ENCODE measurements at regions not wholly inside any gene's neighbourhood (a gene's known extent, or its start where the extent isn't known, plus 50 kb on each side); places are given as distances from the start of the nearest gene placed in this dataset.
"Not testable (repeated sequence)": the region's sequence is repeated elsewhere in the genome, so short reads cannot be mapped to it uniquely, and the experiment has no call there.

DNA sequence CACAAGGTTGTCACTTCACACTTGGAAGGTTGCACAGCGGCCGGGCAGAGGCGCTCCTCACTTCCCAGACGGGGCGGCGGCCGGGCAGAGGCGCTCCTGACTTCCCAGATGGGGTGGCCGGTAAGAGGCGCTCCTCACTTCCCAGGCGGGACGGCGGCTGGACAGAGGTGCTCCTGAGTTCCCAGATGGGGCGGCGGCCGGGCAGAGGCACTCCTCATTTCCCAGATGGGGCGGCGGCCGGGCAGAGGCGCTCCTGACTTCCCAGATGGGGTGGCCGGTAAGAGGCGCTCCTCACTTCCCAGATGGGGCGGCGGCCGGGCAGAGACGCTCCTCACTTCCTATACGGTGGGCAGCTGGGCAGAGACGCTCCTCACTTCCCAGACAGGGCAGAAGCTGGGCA, 199.4 kb upstream of the PODXL start:
- POLR2A ChIA-PET = interaction anchor here (0.6 kb wide), 1 partner anchor 1211 kb away, joined by 3 read pairs; no protein-coding TSS in a partner anchor
- CTCF ChIA-PET = not testable (repeated sequence)

DNA sequence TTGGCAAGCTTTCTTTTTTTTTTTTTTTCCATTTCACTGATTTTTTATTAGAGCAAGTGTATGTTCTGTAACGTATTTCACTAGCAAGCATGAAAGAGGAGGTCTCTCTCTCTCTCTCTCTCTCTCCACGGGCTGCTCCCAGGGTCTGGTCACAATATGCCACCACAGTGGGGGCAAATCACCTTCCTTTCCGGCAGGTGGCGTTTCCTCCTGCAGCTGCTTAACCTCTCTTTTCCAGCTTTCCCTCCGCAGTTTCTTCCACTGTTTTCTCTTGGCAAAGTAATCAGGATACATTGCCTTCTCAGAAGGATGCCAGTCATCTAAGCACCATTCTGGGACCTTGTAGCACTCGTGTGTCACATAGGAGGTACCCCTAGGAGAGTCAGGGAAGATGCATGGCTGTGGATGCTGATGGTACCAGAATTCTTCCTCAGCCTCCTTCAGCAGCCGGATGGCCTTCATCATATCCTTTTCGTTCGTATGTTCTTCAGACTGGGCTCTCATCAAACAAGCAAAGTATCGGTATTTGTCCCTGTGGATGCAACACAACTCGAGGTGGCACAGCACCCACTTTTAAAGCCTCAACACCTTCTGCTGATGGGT, 197.3 kb upstream of the PODXL start:
- ChIA-PET POLR2A (no interaction called here), CTCF (no interaction called here)

DNA sequence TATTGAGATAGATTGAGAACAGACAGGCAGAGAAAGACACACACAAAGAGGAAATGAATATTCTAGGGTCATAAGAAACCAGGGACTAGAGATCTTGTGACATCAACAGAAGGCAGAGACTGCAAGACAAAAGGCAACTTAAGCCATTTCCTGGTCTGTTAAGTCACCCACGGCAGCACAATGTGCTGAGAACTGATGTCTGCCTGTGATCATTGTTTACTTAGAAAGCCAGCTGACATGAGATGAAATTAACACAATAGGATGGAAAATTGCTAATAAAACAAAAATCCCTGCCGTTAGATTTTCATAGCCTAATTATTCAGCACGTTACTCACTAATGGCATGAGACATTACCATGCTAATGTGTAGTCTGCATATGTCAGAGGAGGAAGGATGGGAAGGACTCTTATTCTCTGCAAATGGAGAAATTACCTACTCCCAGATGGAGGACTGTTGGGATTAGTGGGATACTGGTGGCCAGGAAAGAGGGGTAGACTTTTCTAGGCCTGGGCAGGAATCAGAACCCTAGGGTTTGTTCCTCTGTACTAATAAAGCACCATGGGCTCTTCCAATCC, 191.3 kb upstream of the PODXL start:
- ChIA-PET CTCF (no interaction called here), POLR2A (no interaction called here)

DNA sequence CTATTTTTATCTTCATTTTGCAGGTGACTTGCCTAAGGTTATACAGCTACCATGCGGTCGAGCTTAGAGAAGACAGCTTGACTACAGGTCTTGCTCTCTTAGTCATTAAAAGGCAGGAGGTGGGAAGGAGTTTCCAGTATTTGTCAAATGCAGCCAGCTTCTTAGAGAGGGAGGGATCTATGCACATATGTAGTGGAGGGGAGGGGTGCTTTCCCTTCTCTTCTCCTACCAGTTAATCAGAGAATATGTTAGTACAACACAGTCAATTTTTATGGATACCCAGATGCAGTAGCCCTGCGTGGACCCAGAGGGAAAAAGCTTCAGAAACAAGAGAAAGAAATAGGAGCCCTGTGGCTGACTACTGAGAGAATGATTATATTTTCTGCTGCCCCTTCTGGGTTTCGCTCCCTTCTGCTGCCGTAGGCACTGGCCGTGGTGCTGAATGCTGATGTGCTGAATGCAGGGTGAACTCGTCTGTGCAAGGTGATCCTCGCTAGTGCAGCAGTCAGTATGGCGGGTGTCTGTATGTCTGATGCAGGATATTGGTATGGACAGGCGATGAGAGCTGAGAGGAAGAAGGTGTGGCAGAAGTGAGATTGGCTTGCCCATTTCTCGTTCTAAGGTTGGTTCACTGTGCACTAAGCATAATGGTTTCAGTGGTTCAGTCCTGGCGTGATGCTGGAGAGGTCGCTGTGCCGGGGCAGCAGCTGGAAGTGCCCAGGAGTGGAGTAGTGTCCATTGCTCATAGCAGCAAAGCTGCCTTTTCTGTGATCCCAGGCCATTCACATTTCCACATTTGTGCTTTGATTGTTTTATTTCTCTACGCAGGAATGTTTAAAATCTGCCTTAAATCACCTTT, 189.2 kb upstream of the PODXL start:
- ChIA-PET CTCF (interaction anchor here (1.1 kb wide), 1 partner anchor 22 kb away, joined by 4 read pairs; no protein-coding TSS in a partner anchor), POLR2A (no interaction called here)

DNA sequence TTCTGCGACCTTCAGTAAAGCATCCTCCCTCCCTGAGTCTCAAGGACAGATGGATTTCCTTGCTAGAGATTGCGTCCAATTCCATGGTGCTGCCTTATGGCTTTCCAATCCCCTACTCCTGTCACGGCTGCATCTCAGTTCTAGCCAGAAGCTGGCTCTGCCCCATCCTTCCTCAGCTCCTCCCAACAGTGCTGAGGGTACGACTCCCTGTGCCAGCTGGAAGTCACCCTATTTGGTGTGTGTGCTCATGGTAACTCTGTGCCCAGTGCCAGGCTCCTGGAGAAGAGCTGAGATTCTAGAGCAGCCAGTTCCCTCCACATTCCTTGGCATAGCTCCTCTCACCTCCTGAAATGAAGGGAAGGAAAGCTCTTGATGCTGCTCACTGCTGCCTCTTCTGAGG, 185.0 kb upstream of the PODXL start:
- ChIA-PET CTCF (no interaction called here), POLR2A (no interaction called here)

DNA sequence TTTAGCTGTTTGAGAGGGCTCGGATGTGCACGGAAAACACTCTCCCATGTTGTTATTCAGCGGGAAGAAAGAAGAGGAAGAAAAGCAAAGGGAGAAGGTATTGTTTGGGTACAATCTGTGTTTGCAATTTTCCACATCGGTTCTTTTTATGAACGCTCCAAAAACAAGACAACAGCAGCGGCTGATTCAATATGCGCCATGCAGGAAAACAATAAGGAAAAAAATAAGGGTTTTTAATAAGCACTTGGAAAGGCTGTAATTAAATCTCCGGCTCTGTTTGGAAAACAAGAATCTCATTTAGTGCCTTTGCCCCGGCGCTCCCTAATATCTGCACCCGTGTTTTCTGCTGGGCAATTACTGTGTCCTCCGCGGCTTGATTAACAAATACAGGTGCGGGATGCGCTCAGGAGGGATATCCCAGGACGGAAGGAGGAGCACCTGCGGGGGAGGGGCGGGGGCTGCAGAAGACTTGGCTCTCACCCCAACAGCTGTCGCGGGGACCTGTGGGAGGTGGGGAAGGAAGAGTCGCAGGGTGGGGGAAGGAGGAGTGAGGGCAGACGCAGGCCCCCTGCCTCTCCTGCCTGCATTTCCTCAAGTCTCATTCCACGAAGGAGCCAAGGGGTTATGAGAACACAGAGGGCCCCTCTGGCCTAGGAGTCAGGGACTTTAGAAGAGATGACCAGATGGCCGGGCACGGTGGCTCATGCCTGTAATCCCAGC, 181.5 kb upstream of the PODXL start:
- CTCF ChIA-PET = no interaction called here
- POLR2A ChIA-PET = no interaction called here

DNA sequence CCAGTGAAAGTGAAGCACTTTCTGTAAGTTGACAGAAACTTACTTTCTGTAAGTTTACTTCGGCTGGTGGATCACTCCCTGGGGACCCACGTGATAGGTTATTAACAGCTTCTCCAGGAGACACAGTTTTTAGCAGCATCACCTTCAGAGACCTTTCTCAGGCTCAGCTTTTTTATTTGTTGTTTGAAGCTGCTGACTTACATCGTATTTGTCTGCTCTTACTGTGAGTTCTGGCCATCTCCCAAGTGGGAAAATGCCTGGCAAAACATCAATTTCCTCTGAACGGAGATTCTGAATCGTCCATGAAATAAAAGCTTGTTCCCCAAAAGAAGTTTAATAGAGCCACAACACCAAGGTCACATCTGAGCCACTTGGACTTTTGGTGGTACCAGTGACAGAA, 178.7 kb upstream of the PODXL start:
- CTCF ChIA-PET = no interaction called here
- POLR2A ChIA-PET = no interaction called here

DNA sequence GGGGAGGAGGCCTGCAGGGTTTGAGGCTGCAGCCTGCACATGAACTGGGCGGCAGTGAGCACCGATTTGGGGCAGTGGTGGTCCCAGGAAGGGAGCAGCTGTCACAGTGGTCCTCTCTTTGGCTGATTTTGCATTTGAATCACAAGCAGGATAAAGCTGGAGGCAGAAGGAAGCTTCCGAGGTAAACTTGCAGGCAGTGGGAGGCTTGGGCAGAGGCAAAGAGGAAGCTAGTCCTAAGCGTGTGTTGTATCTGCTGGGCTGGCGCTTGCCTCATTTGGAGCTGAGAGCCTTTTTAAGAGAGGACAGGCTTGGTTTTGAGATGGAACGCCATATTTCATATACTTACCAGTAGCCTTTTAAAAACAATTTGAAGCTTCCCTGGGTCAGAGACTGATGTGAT, 177.2 kb upstream of the PODXL start:
- CTCF ChIA-PET = no interaction called here
- POLR2A ChIA-PET = no interaction called here

DNA sequence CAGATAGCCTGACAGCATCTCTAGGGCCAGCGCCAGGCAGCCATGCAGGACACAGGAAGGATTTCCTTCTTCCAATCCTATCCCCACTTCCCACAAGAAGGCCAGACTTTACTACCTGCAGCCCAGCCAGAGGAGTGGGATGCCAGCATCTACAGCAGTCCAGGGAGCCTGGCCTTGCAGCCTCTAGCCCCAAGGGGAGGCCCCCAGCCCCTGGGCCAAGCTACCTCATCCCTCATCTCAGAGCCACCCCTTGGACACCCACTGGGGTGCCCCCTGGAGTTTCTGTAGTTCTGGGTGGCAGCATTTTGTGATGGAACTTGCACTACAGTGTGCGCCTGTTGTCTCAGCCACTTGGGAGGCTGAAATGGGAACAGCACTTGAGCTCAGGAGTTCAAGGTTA, 170.8 kb upstream of the PODXL start:
- POLR2A ChIA-PET = interaction anchor here (0.6 kb wide), 1 partner anchor 12 kb away, joined by 3 read pairs; no protein-coding TSS in a partner anchor

DNA sequence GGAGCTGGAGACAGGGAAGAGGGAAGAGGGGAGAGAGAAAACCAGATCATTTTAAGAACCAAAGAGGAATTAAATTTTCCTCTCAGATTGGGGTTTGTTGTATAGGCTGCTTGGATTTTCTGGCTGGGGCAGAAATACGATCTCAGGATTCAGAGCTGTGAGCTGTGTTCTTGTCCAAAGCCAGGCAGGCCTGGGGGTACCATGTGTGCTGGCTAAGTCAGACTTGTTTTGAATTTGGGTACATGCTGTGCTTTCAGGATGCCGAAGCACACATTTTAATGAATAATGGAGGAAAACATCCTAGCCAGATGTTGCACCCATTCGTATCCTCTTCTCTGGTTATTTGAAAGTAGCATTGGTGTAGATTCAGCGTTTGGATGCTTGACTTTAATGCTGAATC, 170.3 kb upstream of the PODXL start:
- POLR2A ChIA-PET = interaction anchor here (0.6 kb wide), 1 partner anchor 12 kb away, joined by 3 read pairs; no protein-coding TSS in a partner anchor
- CTCF ChIA-PET = no interaction called here

More for the DNA sequence above, 170.8 kb upstream of the PODXL start:
- CTCF ChIA-PET = no interaction called here

DNA sequence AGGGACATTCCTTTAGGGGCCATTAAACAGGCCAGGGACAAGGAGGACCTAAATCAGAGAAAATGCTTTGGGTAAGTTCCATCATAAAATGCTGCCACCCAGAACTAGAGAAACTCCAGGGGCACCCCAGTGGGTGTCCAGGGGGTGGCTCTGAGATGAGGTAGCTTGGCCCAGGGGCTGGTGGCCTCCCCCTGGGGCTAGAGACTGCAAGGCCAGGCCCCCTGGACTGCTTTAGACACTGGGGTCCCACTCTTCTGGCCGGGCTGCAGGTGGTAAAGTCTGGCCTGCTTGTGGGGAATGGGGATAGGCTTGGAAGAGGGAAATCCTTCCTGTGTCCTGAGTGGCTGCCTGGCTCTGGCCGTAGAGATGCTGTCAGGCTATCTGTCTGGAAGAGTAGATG, 169.6 kb upstream of the PODXL start:
- CTCF ChIA-PET = no interaction called here
- POLR2A ChIA-PET = no interaction called here

DNA sequence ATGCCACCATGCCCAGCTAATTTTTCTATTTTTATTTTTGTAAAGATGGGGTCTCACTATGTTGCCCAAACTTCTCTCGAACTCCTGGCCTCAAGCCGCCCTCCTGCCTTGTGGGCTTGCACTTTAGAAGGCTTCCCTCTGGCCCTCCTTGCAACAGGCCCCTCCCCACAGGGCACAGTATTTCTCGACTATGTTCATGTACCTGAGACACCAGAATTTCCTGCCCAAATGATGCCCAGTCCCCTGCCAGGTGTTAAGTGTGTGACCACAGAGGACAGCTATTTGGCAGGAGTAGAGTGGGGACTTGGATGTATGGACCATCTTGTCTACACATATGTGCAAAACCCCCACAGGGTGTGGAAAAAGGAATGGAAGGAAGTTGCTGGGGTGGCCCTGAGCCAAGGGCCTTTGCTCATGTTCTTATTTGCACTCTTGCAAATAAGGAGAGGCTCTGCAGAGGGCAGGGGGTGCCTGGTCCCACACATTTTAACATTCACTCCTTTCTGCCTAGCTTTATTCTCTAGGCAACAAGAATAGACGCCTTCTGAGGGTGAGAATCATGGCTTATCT, 168.4 kb upstream of the PODXL start:
- POLR2A ChIA-PET = no interaction called here
- CTCF ChIA-PET = no interaction called here

DNA sequence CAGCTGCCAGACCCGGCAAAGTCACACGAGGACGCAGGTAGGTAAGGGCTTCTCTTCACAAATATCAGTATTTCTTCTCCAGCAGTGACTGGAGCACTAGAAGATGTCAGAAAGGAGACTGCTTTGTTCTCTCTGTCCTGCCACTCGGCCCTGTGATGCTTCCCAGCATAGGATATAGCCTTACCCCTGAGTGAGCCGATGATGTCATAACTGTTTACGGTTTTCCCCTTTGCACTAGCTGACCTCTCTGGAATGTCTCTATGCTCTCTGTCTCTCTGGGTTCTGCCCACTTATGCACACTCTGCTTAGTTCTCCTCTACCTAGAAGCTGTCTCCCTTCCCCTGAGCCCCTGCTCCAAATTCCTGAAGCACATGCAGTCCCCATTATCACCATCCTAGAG, 167.5 kb upstream of the PODXL start:
- ChIA-PET POLR2A (no interaction called here), CTCF (interaction anchor here (0.5 to 0.9 kb wide), 2 partner anchors 22 to 668 kb away, joined by 3 to 4 read pairs; no protein-coding TSS in a partner anchor)

DNA sequence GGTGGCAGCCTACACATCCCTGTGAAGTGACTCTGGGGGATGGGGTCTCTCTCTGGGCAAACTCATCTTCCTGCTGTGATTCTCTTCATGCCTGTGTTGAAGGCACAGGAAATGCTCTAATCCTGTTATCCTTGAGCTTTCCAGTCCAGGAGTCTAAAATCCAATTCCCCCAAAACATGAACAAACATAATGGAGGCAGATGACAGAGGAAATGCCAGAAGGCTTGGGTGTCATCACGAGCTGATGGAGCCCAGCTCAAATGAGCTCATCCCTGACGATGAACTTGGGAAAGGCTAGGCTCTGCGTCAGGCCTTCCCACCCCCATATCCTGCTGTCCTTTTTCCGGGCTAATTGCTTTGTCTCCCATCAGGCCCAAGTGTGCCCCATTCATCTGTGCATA, 165.9 kb upstream of the PODXL start:
- CTCF ChIA-PET = no interaction called here
- POLR2A ChIA-PET = no interaction called here

DNA sequence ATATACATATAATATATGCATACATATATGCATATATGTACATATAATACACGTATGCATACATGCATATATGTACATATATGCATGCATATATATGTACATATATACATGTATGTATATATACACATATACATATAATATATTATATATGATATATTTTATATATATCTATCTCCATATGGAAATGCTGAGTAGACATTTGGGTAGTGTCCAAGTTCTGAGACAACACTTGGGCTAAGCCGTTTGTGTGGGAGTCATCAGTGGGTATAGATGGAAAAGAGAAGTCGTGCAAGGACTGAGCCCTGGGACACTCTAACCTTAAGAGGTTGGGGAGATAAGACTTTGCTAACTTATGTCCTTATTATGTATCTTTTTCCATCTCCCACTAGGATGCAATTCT, 165.2 kb upstream of the PODXL start:
- CTCF ChIA-PET = no interaction called here
- POLR2A ChIA-PET = no interaction called here

DNA sequence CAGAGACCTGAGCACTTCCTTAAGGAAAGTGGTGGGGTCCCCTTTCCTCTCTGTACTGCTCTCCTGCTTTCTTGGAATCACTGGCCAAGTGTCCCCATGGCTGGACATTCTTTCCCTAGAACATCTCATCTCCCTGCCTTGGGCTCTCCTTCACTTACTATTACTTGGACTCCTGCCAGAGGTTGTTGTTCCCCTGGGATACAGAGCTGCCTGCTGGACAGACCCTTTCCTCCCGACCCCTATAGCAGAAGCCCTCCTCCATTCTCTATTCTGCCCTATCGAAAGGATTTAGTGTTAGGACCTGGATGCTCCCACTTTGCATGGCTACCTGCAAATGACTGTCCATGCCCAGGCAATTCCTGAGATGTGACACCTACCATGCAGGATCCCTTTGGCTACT, 164.3 kb upstream of the PODXL start:
- ChIA-PET POLR2A (no interaction called here), CTCF (no interaction called here)

DNA sequence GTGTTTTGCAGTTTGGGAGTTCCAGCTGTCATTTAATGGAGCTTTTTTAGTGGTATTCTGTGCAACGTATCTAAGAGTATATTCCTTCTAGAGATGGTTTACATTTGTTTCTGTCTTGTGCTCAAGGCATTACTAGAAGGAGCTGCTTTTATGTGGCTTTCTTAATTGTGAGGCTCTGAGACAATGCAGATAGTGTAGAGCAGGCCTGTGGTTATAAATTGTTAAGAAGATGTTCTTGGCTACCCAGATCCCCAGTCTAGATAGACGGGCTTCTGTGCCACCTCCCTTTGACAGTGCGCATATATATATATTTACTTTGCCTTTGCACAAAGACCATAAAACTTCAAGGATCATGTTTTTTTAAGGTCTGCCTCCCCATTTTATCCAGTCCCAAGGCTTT, 160.8 kb upstream of the PODXL start:
- ChIA-PET POLR2A (no interaction called here), CTCF (interaction anchor here (0.9 kb wide), 1 partner anchor 27 kb away, joined by 3 read pairs; no protein-coding TSS in a partner anchor)

DNA sequence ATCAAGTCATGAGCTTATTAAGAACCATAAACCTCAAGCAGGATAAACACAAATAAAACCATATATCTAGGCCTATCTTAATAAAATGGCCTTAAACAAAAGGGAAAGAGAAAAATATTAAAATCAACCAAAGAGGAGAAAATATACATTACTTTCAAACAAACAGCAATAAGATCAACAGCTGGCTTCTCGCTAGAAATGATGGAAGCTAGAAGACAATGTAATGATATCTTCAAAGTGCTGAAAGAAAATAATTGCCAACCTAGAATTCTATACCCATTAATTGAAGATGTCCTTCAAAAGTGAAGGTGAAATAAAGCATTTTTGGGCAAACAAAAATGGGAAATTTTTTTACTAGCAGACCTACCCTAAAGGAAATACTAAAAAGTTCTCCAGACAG, 142.9 kb upstream of the PODXL start:
- POLR2A ChIA-PET = no interaction called here
- CTCF ChIA-PET = no interaction called here

DNA sequence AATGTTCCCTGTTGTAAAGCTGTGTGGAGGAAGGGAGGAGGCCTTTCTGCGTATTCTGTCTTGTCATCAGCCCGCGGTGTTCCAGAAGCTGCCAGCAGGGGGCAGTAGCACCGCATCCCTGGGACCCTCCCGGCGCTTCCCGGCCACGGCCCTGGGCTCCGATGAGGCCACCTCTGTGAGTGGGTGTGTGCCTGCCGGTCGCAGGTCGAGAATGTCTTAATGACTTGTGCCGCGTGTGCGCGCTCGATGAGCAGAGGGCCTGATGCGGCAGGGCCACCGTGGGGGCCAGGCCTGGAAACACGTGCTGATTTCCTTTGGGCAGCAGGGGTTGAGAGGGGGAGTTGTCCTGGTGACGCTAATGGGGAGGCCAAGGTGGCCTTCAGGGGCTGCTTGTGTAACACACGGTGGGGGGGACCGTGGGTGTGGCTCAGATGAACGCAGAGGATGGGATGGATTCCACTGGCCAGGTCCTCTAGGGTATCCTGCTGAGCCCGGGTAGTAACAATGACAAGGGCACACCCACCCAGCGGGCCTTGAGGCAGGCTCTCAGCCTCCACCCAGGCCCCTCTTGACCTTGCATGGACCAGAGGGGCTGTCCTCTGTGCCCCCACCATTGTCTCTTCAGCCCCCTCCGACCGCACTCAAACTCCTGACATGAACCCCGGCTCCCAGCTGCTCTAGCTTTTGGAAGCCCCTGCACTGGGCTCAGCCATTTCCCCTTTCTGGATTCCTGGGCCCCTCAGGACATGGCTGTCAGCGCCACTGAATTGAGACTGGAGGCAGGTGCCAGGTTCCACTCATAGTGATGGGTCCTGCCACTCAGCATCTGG, 135.9 kb upstream of the PODXL start:
- ChIA-PET CTCF (interaction anchor here (0.8 to 1.0 kb wide), 2 partner anchors 8 to 157 kb away, joined by 3 read pairs; no protein-coding TSS in a partner anchor), POLR2A (no interaction called here)

Measured in activated CD8-positive, alpha-beta memory T cell treated with anti-CD3 and anti-CD28 coated beads for 36 hours (primary cell).